Small intestine (tissue), 7 donors: ENCODE measurements at regions not wholly inside any gene's neighbourhood (a gene's known extent, or its start where the extent isn't known, plus 50 kb on each side); places are given as distances from the start of the nearest gene placed in this dataset.

Experiments
- DNase-seq, 2 donors: peaks; one replicate each; pipeline versions ENCODE4 v3.0.0 to v3.0.0-alpha.2; 2013
- FAIRE-seq: peaks from 2 replicates; lab custom pipeline; 2012; peaks lifted over from hg19 to GRCh38; lab: Jason Lieb, UNC
- H3K27ac ChIP-seq, 3 donors: one replicate each; pipeline ENCODE4 v1.5.1; 2013; ENCODE audit warnings: low read length in 2 of 3, mild to moderate bottlenecking in 2 of 3, control low read depth in 1 of 3, inconsistent platforms in 1 of 3, low read depth in 1 of 3, moderate library complexity in 1 of 3
- H3K27me3 ChIP-seq, 3 donors: one replicate each; pipeline ENCODE4 v1.6.1; 2013; ENCODE audit warnings: low read length in 3 of 3, inconsistent platforms in 1 of 3; ENCODE audit not compliant: control insufficient read depth in 3 of 3, insufficient read depth in 3 of 3
- H3K36me3 ChIP-seq, 3 donors: one replicate each; pipeline ENCODE4 v1.6.1; 2013; ENCODE audit warnings: low read length in 3 of 3, inconsistent platforms in 1 of 3, low read depth in 1 of 3, mild to moderate bottlenecking in 1 of 3, moderate library complexity in 1 of 3; ENCODE audit not compliant: control insufficient read depth in 3 of 3, insufficient read depth in 2 of 3
- H3K4me1 ChIP-seq, 3 donors: one replicate each; pipeline ENCODE4 v1.6.1; 2013; ENCODE audit warnings: low read length in 2 of 3, inconsistent platforms in 1 of 3, low read depth in 1 of 3, mild to moderate bottlenecking in 1 of 3, moderate library complexity in 1 of 3; ENCODE audit not compliant: control insufficient read depth in 3 of 3, insufficient read depth in 2 of 3
- H3K4me3 ChIP-seq, 3 donors: one replicate each; pipeline ENCODE4 v1.5.1; 2013; ENCODE audit warnings: low read length in 3 of 3, control low read depth in 1 of 3, inconsistent platforms in 1 of 3, low read depth in 1 of 3, mild to moderate bottlenecking in 1 of 3, moderate library complexity in 1 of 3
- H3K9me3 ChIP-seq, 2 donors: one replicate each; pipeline ENCODE4 v1.6.1; 2013; ENCODE audit warnings: low read depth in 1 of 2, low read length in 1 of 2; ENCODE audit not compliant: control insufficient read depth in 2 of 2, insufficient read depth in 1 of 2
- WGBS, 3 donors: extraction: QIAGEN DNeasy Blood & Tissue Kit; methylation state at CpG; one replicate each; pipeline ENCODE4 v1.1.7; 2013; 5-methylcytosine and 5-hydroxymethylcytosine counted together
- donor health status: healthy with polysubstance abuse.
- donor health status: control.
- donor health status: control.
- donor health status: Bipolar disorder and iron deficiency.
- donor health status: healthy.

GRCh38 chrX:106451933-106452332 is 159.8 kb upstream of the RADX start:
- Histone ChIP-seq H3K27me3 (no peaks in the 10 kb centered on the region), H3K4me1 (no peaks in the 10 kb centered on the region), H3K36me3 (no peaks in the 10 kb centered on the region), H3K27ac (no peak overlapping the region), H3K4me3 (no peak overlapping the region), H3K9me3 (no peaks in the 10 kb centered on the region)
- no peak for FAIRE-seq
- WGBS, 3 donors: 87 to 95% (median 90%) methylated on average over 2 of the region's 2 CpGs
- no peak for DNase-seq

GRCh38 chrX:106454991-106455390 is 156.8 kb upstream of the RADX start:
- Histone ChIP-seq H3K4me1 (no peaks in the 10 kb centered on the region), H3K27me3 (no peaks in the 10 kb centered on the region), H3K27ac (no peak overlapping the region), H3K36me3 (no peaks in the 10 kb centered on the region), H3K4me3 (no peak overlapping the region), H3K9me3 (no peaks in the 10 kb centered on the region)
- WGBS, 3 donors: 70 to 81% (median 74%) methylated on average over 1 of the region's 1 CpG
- DNase-seq (no peak), FAIRE-seq (no peak)

DNA sequence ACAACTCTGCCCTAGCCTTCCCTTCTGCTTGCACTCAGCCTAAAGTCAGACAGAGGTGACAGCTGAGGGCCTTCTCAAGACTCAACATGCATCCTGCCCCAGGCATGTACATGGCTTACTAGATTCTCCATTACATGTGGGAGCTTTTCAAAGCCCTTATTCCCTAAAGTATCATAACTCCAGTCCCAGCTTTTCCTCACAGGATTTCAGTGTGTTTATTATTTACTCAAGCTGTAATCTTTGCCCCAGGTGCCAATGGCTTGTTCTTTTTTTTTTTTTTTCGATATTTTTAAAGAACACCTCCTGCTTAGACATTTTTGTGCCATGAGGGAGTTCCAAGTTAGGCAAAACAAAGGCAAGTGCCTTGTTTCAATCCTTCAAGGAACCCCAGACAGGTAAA is 154.0 kb upstream of the RADX start:
- FAIRE-seq: no peak
- 0 to 48% (median 5%) methylated on average over 1 of the region's 1 CpG for WGBS, 3 donors
- Histone ChIP-seq H3K36me3 (no peaks in the 10 kb centered on the region), H3K27me3 (no peaks in the 10 kb centered on the region), H3K4me3 (no peak overlapping the region), H3K4me1 (no peaks in the 10 kb centered on the region), H3K27ac (no peak overlapping the region), H3K9me3 (no peaks in the 10 kb centered on the region)
- DNase-seq: no peak

- no peak overlapping the region for H3K4me3 ChIP-seq
- WGBS, 3 donors: 65 to 74% (median 69%) methylated on average over 14 to 15 of the region's 15 CpGs
- no peak overlapping the region for H3K27ac ChIP-seq
- FAIRE-seq (no peak), DNase-seq (no peak)
- no peaks in the 10 kb centered on the region for H3K4me1 ChIP-seq
- H3K36me3 ChIP-seq: no peaks in the 10 kb centered on the region
- H3K9me3 ChIP-seq: no peaks in the 10 kb centered on the region
- no peaks in the 10 kb centered on the region for H3K27me3 ChIP-seq
Observed at GRCh38 chrX:106467422-106467821, 144.4 kb upstream of the RADX start.

DNA sequence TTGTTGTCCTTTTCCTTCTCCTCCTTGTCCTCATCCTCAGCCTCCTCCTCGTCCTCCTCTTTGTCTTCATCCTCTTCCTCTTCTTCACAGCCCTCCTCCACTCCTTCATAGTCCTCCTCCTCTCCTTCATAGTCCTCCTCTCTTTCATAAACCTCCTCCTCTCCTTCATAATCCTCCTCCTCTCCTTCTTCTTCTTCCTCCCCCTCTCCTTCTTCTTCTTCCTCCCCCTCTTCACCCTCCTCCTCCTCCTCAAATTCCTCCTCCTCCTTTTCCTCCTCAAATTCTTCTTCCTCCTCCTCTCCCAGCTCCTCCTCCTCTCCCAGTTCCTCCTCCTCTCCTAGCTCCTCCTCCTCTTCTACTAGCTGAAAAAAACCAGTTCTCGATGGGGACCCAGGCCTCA is 143.8 kb upstream of the RADX start:
- Histone ChIP-seq H3K36me3 (no peaks in the 10 kb centered on the region), H3K9me3 (no peaks in the 10 kb centered on the region), H3K27me3 (no peaks in the 10 kb centered on the region), H3K4me1 (no peaks in the 10 kb centered on the region), H3K27ac (no peak overlapping the region), H3K4me3 (no peak overlapping the region)
- DNase-seq (no peak), FAIRE-seq (no peak)
- WGBS, 3 donors: 39 to 80% (median 66%) methylated on average over 2 of the region's 2 CpGs

DNA sequence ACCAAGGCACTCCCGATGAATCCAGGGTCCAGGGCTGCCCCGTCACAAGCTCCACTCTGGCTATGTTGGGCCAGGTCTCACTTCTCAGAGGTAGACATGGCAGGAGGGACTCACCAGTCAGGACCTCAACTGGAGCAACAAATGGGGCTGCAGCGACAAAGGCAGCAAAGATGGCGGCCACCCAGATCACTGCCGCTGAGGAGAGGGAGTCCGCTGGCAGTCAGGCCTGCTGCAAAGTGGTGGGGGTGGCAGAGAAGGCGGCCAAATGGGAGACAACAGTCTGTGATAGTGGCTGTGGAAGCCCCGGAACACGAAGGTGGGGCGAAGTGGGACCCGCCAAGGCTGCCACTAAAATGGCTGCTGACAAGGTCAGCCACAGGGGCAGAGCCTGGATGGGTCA is 143.3 kb upstream of the RADX start:
- FAIRE-seq (no peak), DNase-seq (no peak)
- no peak overlapping the region for H3K27ac ChIP-seq
- H3K4me3 ChIP-seq: no peak overlapping the region
- no peaks in the 10 kb centered on the region for H3K27me3 ChIP-seq
- no peaks in the 10 kb centered on the region for H3K4me1 ChIP-seq
- 92 to 96% (median 96%) methylated on average over 10 to 11 of the region's 11 CpGs for WGBS, 3 donors
- no peaks in the 10 kb centered on the region for H3K9me3 ChIP-seq
- H3K36me3 ChIP-seq: no peaks in the 10 kb centered on the region

- no peak for FAIRE-seq
- Histone ChIP-seq H3K4me1 (no peaks in the 10 kb centered on the region), H3K27ac (no peak overlapping the region), H3K27me3 (no peaks in the 10 kb centered on the region), H3K9me3 (no peaks in the 10 kb centered on the region), H3K36me3 (no peaks in the 10 kb centered on the region), H3K4me3 (no peak overlapping the region)
- WGBS, 3 donors: 66 to 91% (median 79%) methylated on average over 3 of the region's 3 CpGs
- no peak for DNase-seq
Observed at GRCh38 chrX:106479920-106480319, 131.9 kb upstream of the RADX start.

DNA sequence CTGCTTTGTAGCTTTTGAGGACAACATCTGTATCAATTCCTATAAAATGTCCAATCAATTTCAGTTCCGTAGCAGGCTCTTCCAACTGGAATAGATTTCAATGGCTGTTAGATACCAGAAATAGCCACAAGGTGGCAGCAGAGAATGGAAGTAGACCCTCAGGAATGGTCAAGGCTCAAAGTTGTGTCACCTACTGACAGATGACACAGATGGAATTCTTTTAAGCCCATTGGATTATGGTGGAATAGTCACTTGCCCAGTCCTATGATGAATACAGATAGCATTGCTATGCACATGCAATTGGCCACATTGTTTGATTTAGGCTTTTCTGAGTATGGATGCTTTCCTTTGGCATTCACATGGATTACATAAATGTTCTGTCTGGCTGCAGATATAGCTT is 130.4 kb upstream of the RADX start:
- FAIRE-seq: no peak
- Histone ChIP-seq H3K9me3 (no peaks in the 10 kb centered on the region), H3K36me3 (no peaks in the 10 kb centered on the region), H3K4me1 (no peaks in the 10 kb centered on the region), H3K4me3 (no peak overlapping the region), H3K27me3 (no peaks in the 10 kb centered on the region), H3K27ac (no peak overlapping the region)
- peak; percentile 65 to 69 for DNase-seq
- WGBS, 3 donors: 0 to 4% (median 3%) methylated on average over 1 of the region's 1 CpG

- FAIRE-seq (no peak), DNase-seq (peak; percentile 17 to 61)
- Histone ChIP-seq H3K27ac (no peak overlapping the region), H3K27me3 (no peaks in the 10 kb centered on the region), H3K4me1 (no peaks in the 10 kb centered on the region), H3K4me3 (no peak overlapping the region), H3K36me3 (no peaks in the 10 kb centered on the region), H3K9me3 (no peaks in the 10 kb centered on the region)
- 13 to 37% (median 22%) methylated on average over 5 of the region's 5 CpGs for WGBS, 3 donors
Observed at GRCh38 chrX:106484233-106484632, 127.5 kb upstream of the RADX start.
